ENCODE measurements at regions not wholly inside any gene's neighbourhood (a gene's known extent, or its start where the extent isn't known, plus 50 kb on each side); places are given as distances from the start of the nearest gene placed in this dataset.
A peak's percentile ranks its signal among the peaks of the same experiment; 100 is the strongest.
"Not testable (repeated sequence)": the region's sequence is repeated elsewhere in the genome, so short reads cannot be mapped to it uniquely, and the experiment has no call there.

- H3K9me1 ChIP-seq (replicated peaks; ENCODE audit: control insufficient read depth, extremely low read depth, insufficient read depth, low read length); H3K79me2 ChIP-seq (ENCODE audit: control insufficient read depth, insufficient read depth, low read length); H3K9ac ChIP-seq (replicated peaks; ENCODE audit: extremely low read depth, insufficient read depth, low read length); H3K4me2 ChIP-seq (ENCODE audit: insufficient read depth, low read length); H3K36me3 ChIP-seq (ENCODE audit: control insufficient read depth in 2 of 2, extremely low read depth in 1 of 2, insufficient read depth in 2 of 2, low read length in 2 of 2); POLR2A ChIA-PET; H4K20me1 ChIP-seq (replicated peaks; ENCODE audit: control insufficient read depth, extremely low read depth, insufficient read depth, low read length); H3K9me3 ChIP-seq (replicated peaks; ENCODE audit: control insufficient read depth, insufficient read depth, low read length); dilution Hi-C loops (cut with MboI; ENCODE audit: extremely low pct_ligation_motif_present, low sequenced_read_pairs); H3K4me3 ChIP-seq (replicated peaks in 1 of 3; ENCODE audit: insufficient read depth in 1 of 3, low read depth in 1 of 3, low read length in 3 of 3); H3K27ac ChIP-seq (ENCODE audit: insufficient read depth, low read depth, low read length); BruUV-seq (replicated peaks); FAIRE-seq; H2AFZ ChIP-seq (ENCODE audit: low read depth, low read length); DNase-seq (ENCODE audit: low read depth, low spot score); H3K27me3 ChIP-seq (ENCODE audit: control insufficient read depth in 2 of 2, insufficient read depth in 2 of 2, low read length in 2 of 2); CTCF ChIA-PET; intact Hi-C loops (cut with micrococcal nuclease): not testable (repeated sequence)
- H3K4me1 ChIP-seq (ENCODE audit: control insufficient read depth, extremely low read depth, insufficient read depth, low read length), result peaks cover 14% of the 10 kb centered on the region
These were observed 313.4 kb downstream of the GATA3 start for GRCh38 chr10:8367672-8368411.

- CTCF ChIA-PET, result interaction anchor here (0.8 to 1.3 kb wide), 3 partner anchors 10 to 62 kb away, joined by 5 to 7 read pairs (median 5); no protein-coding TSS in a partner anchor
These were observed 315.2 kb downstream of the GATA3 start for GRCh38 chr10:8369666-8370065.

More at GRCh38 chr10:8369666-8370065, 315.2 kb downstream of the GATA3 start:
- TF ChIP-seq JUN (IDR thresholded peaks at IDR 0.05; ENCODE audit: borderline replicate concordance, insufficient read depth, insufficient read length, low read depth) (peak; percentile 84), GATA2 (IDR thresholded peaks at IDR 0.05; ENCODE audit: insufficient read depth, insufficient read length, low read depth, low read length) (peak; percentile 75), MYC (IDR thresholded peaks at IDR 0.05; ENCODE audit: low read depth, low read length) (no peak), MAX (IDR thresholded peaks at IDR 0.05; ENCODE audit: insufficient read depth, insufficient read length) (no peak), POLR2AphosphoS5 (IDR thresholded peaks at IDR 0.05; ENCODE audit: insufficient read depth, low read depth, low read length) (peak; percentile 41), EZH2 (IDR thresholded peaks at IDR 0.05; ENCODE audit: borderline replicate concordance, low read depth, low read length, severe bottlenecking) (no peak), POLR2A (IDR thresholded peaks at IDR 0.05; ENCODE audit: low read depth, low read length) (no peak), CTCF (IDR thresholded peaks at IDR 0.05; ENCODE audit: extremely low read depth in 1 of 2, insufficient read depth in 1 of 2, low read depth in 1 of 2, low read length in 2 of 2) (no peak), FOS (IDR thresholded peaks at IDR 0.05; ENCODE audit: borderline replicate concordance, insufficient read depth, low read length) (peak; percentile 74)
- H3K9me1 ChIP-seq (replicated peaks; ENCODE audit: control insufficient read depth, extremely low read depth, insufficient read depth, low read length), result no peaks in the 10 kb centered on the region
- no peaks in the 10 kb centered on the region for H3K79me2 ChIP-seq (ENCODE audit: control insufficient read depth, insufficient read depth, low read length)
- H3K9me3 ChIP-seq (replicated peaks; ENCODE audit: control insufficient read depth, insufficient read depth, low read length), result no peaks in the 10 kb centered on the region
- FAIRE-seq (peak; percentile 85), DNase-seq (ENCODE audit: low read depth, low spot score) (peak; percentile 76)
- intact Hi-C loops (cut with micrococcal nuclease) (no loop called here), dilution Hi-C loops (cut with MboI; ENCODE audit: extremely low pct_ligation_motif_present, low sequenced_read_pairs) (no loop called here)
- H3K4me1 ChIP-seq (ENCODE audit: control insufficient read depth, extremely low read depth, insufficient read depth, low read length), result peaks cover 14% of the 10 kb centered on the region
- H2AFZ ChIP-seq (ENCODE audit: low read depth, low read length), result no peak overlapping the region
- peak overlapping the region; percentile 60 for H3K27ac ChIP-seq (ENCODE audit: insufficient read depth, low read depth, low read length)
- POLR2A ChIA-PET, result no interaction called here
- no peaks in the 10 kb centered on the region for H3K36me3 ChIP-seq (ENCODE audit: control insufficient read depth in 2 of 2, extremely low read depth in 1 of 2, insufficient read depth in 2 of 2, low read length in 2 of 2)
- BruUV-seq (replicated peaks), result no TSS peak
- H3K27me3 ChIP-seq (ENCODE audit: control insufficient read depth in 2 of 2, insufficient read depth in 2 of 2, low read length in 2 of 2), result peaks cover 0 to 2% of the 10 kb centered on the region in 2 experiments
- H3K4me3 ChIP-seq (replicated peaks in 1 of 3; ENCODE audit: insufficient read depth in 1 of 3, low read depth in 1 of 3, low read length in 3 of 3), result no peak overlapping the region
- no peak overlapping the region for H3K9ac ChIP-seq (replicated peaks; ENCODE audit: extremely low read depth, insufficient read depth, low read length)
- H4K20me1 ChIP-seq (replicated peaks; ENCODE audit: control insufficient read depth, extremely low read depth, insufficient read depth, low read length), result no peaks in the 10 kb centered on the region
- peak overlapping the region; percentile 43 for H3K4me2 ChIP-seq (ENCODE audit: insufficient read depth, low read length)

Measured in endothelial cell of umbilical vein (primary cell).